H9 (cell line): ENCODE measurements at regions not wholly inside any gene's neighbourhood (a gene's known extent, or its start where the extent isn't known, plus 50 kb on each side); places are given as distances from the start of the nearest gene placed in this dataset.

Experiments used
- DNase-seq: peaks from one replicate; pipeline ENCODE4 v3.0.0-alpha.2; 2017
- H2AFZ ChIP-seq: one replicate; pipeline ENCODE4 v1.6.1; 2013; ENCODE audit warnings: mild to moderate bottlenecking, low read length, control low read depth, moderate library complexity
- H2AK5ac ChIP-seq: 2 replicates; pipeline ENCODE4 v1.6.1; 2013; ENCODE audit warnings: low read length, control low read depth, mixed read lengths; ENCODE audit not compliant: insufficient read length
- H2BK120ac ChIP-seq: one replicate; pipeline ENCODE4 v1.6.1; 2013; ENCODE audit warnings: low read depth, mild to moderate bottlenecking, low read length, control low read depth, inconsistent platforms; ENCODE audit not compliant: poor library complexity, severe bottlenecking
- H2BK12ac ChIP-seq: 2 replicates; pipeline ENCODE4 v1.6.1; 2013; ENCODE audit warnings: low read length, control low read depth, mixed read lengths, low read depth; ENCODE audit not compliant: insufficient read length
- H2BK15ac ChIP-seq: 2 replicates; pipeline ENCODE4 v1.6.1; 2013; ENCODE audit warnings: low read depth, low read length, control low read depth
- H2BK20ac ChIP-seq: one replicate; pipeline ENCODE4 v1.6.1; 2013; ENCODE audit warnings: low read depth, mild to moderate bottlenecking, low read length, control low read depth, inconsistent platforms; ENCODE audit not compliant: poor library complexity, severe bottlenecking
- H2BK5ac ChIP-seq: 2 replicates; pipeline ENCODE4 v1.6.1; 2013; ENCODE audit warnings: low read length, control low read depth, mixed read lengths; ENCODE audit not compliant: insufficient read length
- H3K14ac ChIP-seq: 2 replicates; pipeline ENCODE4 v1.6.1; 2013; ENCODE audit warnings: low read length, control low read depth; ENCODE audit not compliant: insufficient read depth
- H3K18ac ChIP-seq: 2 replicates; pipeline ENCODE4 v1.6.1; 2013; ENCODE audit warnings: low read depth, mild to moderate bottlenecking, mixed read lengths, low read length, control low read depth; ENCODE audit not compliant: insufficient read length
- H3K23ac ChIP-seq: 2 replicates; pipeline ENCODE4 v1.6.1; 2013; ENCODE audit warnings: low read length, control low read depth, mixed read lengths, low read depth; ENCODE audit not compliant: insufficient read length
- H3K23me2 ChIP-seq: 2 replicates; pipeline ENCODE4 v1.6.1; 2013; ENCODE audit warnings: low read depth, mild to moderate bottlenecking, mixed read lengths, low read length, control low read depth; ENCODE audit not compliant: insufficient read length, poor library complexity, severe bottlenecking
- H3K27ac ChIP-seq: 2 replicates; pipeline ENCODE4 v1.5.1; 2013; ENCODE audit warnings: low read length, control low read depth, mixed read lengths, low read depth; ENCODE audit not compliant: insufficient read length
- H3K27me3 ChIP-seq: 2 replicates; pipeline ENCODE4 v1.6.1; 2013; ENCODE audit warnings: low read length, control low read depth, inconsistent platforms; ENCODE audit not compliant: insufficient read depth
- H3K4ac ChIP-seq: 2 replicates; pipeline ENCODE4 v1.6.1; 2013; ENCODE audit warnings: low read depth, mild to moderate bottlenecking, control low read depth, inconsistent platforms, low read length, moderate library complexity
- H3K4me1 ChIP-seq: 2 replicates; pipeline ENCODE4 v1.6.1; 2013; ENCODE audit warnings: low read length, control low read depth, inconsistent platforms; ENCODE audit not compliant: insufficient read depth
- H3K4me2 ChIP-seq: 2 replicates; pipeline ENCODE4 v1.6.1; 2013; ENCODE audit warnings: low read length, control low read depth, mixed read lengths; ENCODE audit not compliant: insufficient read length, insufficient read depth
- H3K56ac ChIP-seq: 2 replicates; pipeline ENCODE4 v1.6.1; 2013; ENCODE audit warnings: low read depth, mild to moderate bottlenecking, mixed read lengths, low read length, control low read depth; ENCODE audit not compliant: insufficient read length
- H3K79me1 ChIP-seq: 2 replicates; pipeline ENCODE4 v1.6.1; 2013; ENCODE audit warnings: low read depth, mild to moderate bottlenecking, moderate library complexity, low read length, control low read depth, inconsistent platforms; ENCODE audit not compliant: insufficient read depth, poor library complexity, severe bottlenecking
- H3K79me2 ChIP-seq: 2 replicates; pipeline ENCODE4 v1.6.1; 2013; ENCODE audit warnings: low read length, control low read depth, inconsistent platforms; ENCODE audit not compliant: insufficient read depth
- H3K9ac ChIP-seq: 2 replicates; pipeline ENCODE4 v1.6.1; 2013; ENCODE audit warnings: low read length, control low read depth, mixed read lengths; ENCODE audit not compliant: insufficient read length; ENCODE audit errors: extremely low read depth
- H3K9me3 ChIP-seq: one replicate; pipeline ENCODE4 v1.6.1; 2013; ENCODE audit warnings: low read depth, low read length, inconsistent platforms; ENCODE audit not compliant: control insufficient read depth
- H3T11ph ChIP-seq: one replicate; pipeline ENCODE4 v1.6.1; 2013; ENCODE audit warnings: mild to moderate bottlenecking, low read length, control low read depth, inconsistent platforms
- H4K20me1 ChIP-seq: one replicate; pipeline ENCODE4 v1.6.1; 2013; ENCODE audit not compliant: control insufficient read depth, insufficient read length, insufficient read depth
- H4K5ac ChIP-seq: 2 replicates; pipeline ENCODE4 v1.6.1; 2013; ENCODE audit warnings: low read depth, mild to moderate bottlenecking, mixed read lengths, low read length, control low read depth; ENCODE audit not compliant: insufficient read length
- H4K8ac ChIP-seq: replicated peaks from 2 replicates; pipeline ENCODE4 v1.6.1; 2013; ENCODE audit warnings: low read length, control low read depth, mixed read lengths, low read depth; ENCODE audit not compliant: insufficient read length
- H4K91ac ChIP-seq: 2 replicates; pipeline ENCODE4 v1.6.1; 2013; ENCODE audit warnings: low read depth, mild to moderate bottlenecking, moderate library complexity, mixed read lengths, low read length, control low read depth; ENCODE audit not compliant: insufficient read length
- H3K27ac Mint-ChIP-seq, 3 experiments: 2 replicates in 2 of 3; 3 replicates in 1 of 3; pipeline ENCODE4 v1.8.0; 2020 to 2021; ENCODE audit warnings: mixed read lengths in 3 of 3, mild to moderate bottlenecking in 1 of 3, moderate library complexity in 1 of 3
- H3K27me3 Mint-ChIP-seq: 2 replicates; pipeline ENCODE4 v1.8.0; 2021; ENCODE audit warnings: low read depth, mild to moderate bottlenecking, moderate library complexity, mixed read lengths
- H3K36me3 Mint-ChIP-seq, 3 experiments: 2 replicates in 2 of 3; 3 replicates in 1 of 3; pipeline ENCODE4 v1.8.0; 2020 to 2021; ENCODE audit warnings: low read depth in 3 of 3, mixed read lengths in 3 of 3; ENCODE audit not compliant: insufficient read depth in 1 of 3
- H3K4me1 Mint-ChIP-seq, 2 experiments: 2 replicates each; pipeline ENCODE4 v1.8.0; 2020; ENCODE audit warnings: mixed read lengths in 2 of 2
- H3K4me3 Mint-ChIP-seq, 2 experiments: 2 replicates in 1 of 2; 3 replicates in 1 of 2; pipeline ENCODE4 v1.8.0; 2020 to 2021; ENCODE audit warnings: mild to moderate bottlenecking in 2 of 2, mixed read lengths in 2 of 2, moderate library complexity in 1 of 2
- H3K9me3 Mint-ChIP-seq, 2 experiments: 2 replicates in 1 of 2; 3 replicates in 1 of 2; pipeline ENCODE4 v1.8.0; 2020; ENCODE audit warnings: mild to moderate bottlenecking in 2 of 2, mixed read lengths in 2 of 2, moderate library complexity in 1 of 2
- WGBS: extraction: QIAGEN DNeasy Blood & Tissue Kit; methylation state at CpG from one replicate; pipeline ENCODE4 v1.1.7; 2013; ENCODE audit warnings: missing lambda C conversion rate, low lambda C conversion rate, mixed read lengths; ENCODE audit not compliant: insufficient read length; ENCODE audit errors: extremely low coverage; 5-methylcytosine and 5-hydroxymethylcytosine counted together
- TF ChIP-seq, protein P1 (sequence below): fragments of 200-600 bp; sonication (generic); conservative IDR thresholded peaks from 3 replicates; pipeline ENCODE4 v1.8.0; 2021; ENCODE audit warnings: antibody characterized with exemption, mild to moderate bottlenecking

DNA sequence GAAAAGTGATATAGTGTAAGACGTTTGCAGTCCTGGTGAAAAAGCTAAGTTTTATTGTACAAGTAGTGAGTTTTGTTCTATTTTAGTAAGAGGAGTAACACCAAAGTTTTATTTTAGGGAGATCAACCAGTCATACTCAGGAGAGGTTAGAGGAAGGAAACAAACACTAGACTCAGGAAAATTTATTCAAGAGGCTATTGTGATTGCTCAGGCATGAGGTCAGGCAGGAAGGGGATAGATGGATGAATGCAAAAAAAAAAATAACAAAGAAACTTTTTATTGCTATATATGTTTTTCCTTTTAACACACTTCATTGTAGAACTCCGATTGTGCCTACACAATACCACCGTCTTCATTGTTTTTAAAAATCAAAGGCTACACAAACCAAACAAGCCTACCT, 189.0 kb downstream of the LYPLAL1 start:
- Histone ChIP-seq H3K79me2 (no peaks in the 10 kb centered on the region), H2BK120ac (no peak overlapping the region), H2AFZ (no peak overlapping the region), H2BK12ac (no peak overlapping the region), H3K4me1 (no peaks in the 10 kb centered on the region), H2AK5ac (no peak overlapping the region), H2BK5ac (no peak overlapping the region), H3K4me2 (no peak overlapping the region), H4K5ac (no peak overlapping the region), H4K8ac (no peak overlapping the region), H3K4ac (no peak overlapping the region), H3K9ac (no peak overlapping the region), H4K91ac (no peak overlapping the region), H3K23me2 (no peaks in the 10 kb centered on the region), H2BK20ac (no peak overlapping the region), H3K18ac (no peak overlapping the region), H3K27ac (no peak overlapping the region), H3T11ph (no peak overlapping the region), H3K56ac (no peak overlapping the region), H2BK15ac (no peak overlapping the region), H3K9me3 (no peaks in the 10 kb centered on the region), H3K14ac (no peak overlapping the region), H3K27me3 (no peaks in the 10 kb centered on the region), H4K20me1 (no peaks in the 10 kb centered on the region), H3K23ac (no peak overlapping the region), H3K79me1 (no peaks in the 10 kb centered on the region)
- WGBS, result no CpG with 5 or more reads among the region's 3 CpGs
- no peaks in the 10 kb centered on the region for H3K4me1 Mint-ChIP-seq
- TF ChIP-seq, protein P1, sequence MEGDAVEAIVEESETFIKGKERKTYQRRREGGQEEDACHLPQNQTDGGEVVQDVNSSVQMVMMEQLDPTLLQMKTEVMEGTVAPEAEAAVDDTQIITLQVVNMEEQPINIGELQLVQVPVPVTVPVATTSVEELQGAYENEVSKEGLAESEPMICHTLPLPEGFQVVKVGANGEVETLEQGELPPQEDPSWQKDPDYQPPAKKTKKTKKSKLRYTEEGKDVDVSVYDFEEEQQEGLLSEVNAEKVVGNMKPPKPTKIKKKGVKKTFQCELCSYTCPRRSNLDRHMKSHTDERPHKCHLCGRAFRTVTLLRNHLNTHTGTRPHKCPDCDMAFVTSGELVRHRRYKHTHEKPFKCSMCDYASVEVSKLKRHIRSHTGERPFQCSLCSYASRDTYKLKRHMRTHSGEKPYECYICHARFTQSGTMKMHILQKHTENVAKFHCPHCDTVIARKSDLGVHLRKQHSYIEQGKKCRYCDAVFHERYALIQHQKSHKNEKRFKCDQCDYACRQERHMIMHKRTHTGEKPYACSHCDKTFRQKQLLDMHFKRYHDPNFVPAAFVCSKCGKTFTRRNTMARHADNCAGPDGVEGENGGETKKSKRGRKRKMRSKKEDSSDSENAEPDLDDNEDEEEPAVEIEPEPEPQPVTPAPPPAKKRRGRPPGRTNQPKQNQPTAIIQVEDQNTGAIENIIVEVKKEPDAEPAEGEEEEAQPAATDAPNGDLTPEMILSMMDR, result no peak
- H3K36me3 Mint-ChIP-seq, result no peaks in the 10 kb centered on the region
- no peak overlapping the region for H3K27ac Mint-ChIP-seq
- no peaks in the 10 kb centered on the region for H3K9me3 Mint-ChIP-seq
- no peak overlapping the region for H3K4me3 Mint-ChIP-seq
- no peak for DNase-seq
- no peaks in the 10 kb centered on the region for H3K27me3 Mint-ChIP-seq
